IMR-90 (cell line): ENCODE measurements at regions not wholly inside any gene's neighbourhood (a gene's known extent, or its start where the extent isn't known, plus 50 kb on each side); places are given as distances from the start of the nearest gene placed in this dataset.

ENCODE experiments used
- ATAC-seq: fragments of 200-7000 bp; cut with Tn5 transposase; 2 replicates; pipeline ENCODE4 v1.9.1; 2020; ENCODE audit warnings: low read depth, mild to moderate bottlenecking, moderate library complexity
- BruUV-seq: library from RNA; stranded (reverse); fragments of 400-500 nt; replicated peaks from 2 replicates; lab custom pipeline; 2021; lab: Mats Ljungman, UMichigan
- CTCF ChIA-PET: fragments of 300-600 bp; formaldehyde crosslinking; extraction: SDS; loops from one replicate; lab custom pipeline; 2021; ENCODE audit warnings: antibody characterized with exemption; lab: Yijun Ruan, JAX
- POLR2A ChIA-PET: fragments of 300-600 bp; sonication (Branson Sonifier 250); formaldehyde crosslinking; loops from one replicate; lab custom pipeline; 2022; ENCODE audit warnings: antibody characterized with exemption; ENCODE audit not compliant: unreplicated experiment; lab: Charles Lee
- DNase-seq: peaks from one replicate; pipeline ENCODE4 v3.0.0; 2013
- H2AFZ ChIP-seq: replicated peaks from 2 replicates; pipeline ENCODE3; 2013; ENCODE audit warnings: low read length, mild to moderate bottlenecking; ENCODE audit not compliant: poor library complexity
- H2AK5ac ChIP-seq: 2 replicates; pipeline ENCODE4 v1.6.1; 2013; ENCODE audit warnings: low read depth, low read length, inconsistent platforms
- H2AK9ac ChIP-seq: replicated peaks from 2 replicates; pipeline ENCODE3; 2013; ENCODE audit warnings: mild to moderate bottlenecking, low read depth, low read length, moderate library complexity; ENCODE audit not compliant: poor library complexity
- H2BK120ac ChIP-seq: 2 replicates; pipeline ENCODE4 v1.6.1; 2013; ENCODE audit warnings: low read depth, low read length, inconsistent platforms
- H2BK15ac ChIP-seq: 3 replicates; pipeline ENCODE4 v1.6.1; 2013; ENCODE audit warnings: low read depth, low read length, inconsistent platforms
- H2BK20ac ChIP-seq: 2 replicates; pipeline ENCODE4 v1.6.1; 2013; ENCODE audit warnings: low read depth, mild to moderate bottlenecking, inconsistent platforms, low read length, moderate library complexity
- H2BK5ac ChIP-seq: 2 replicates; pipeline ENCODE4 v1.6.1; 2013; ENCODE audit warnings: mild to moderate bottlenecking, low read depth, low read length, inconsistent platforms; ENCODE audit not compliant: poor library complexity, severe bottlenecking
- H3K14ac ChIP-seq: replicated peaks from 2 replicates; pipeline ENCODE4 v1.6.1; 2013; ENCODE audit warnings: low read depth, low read length, inconsistent platforms
- H3K18ac ChIP-seq: 2 replicates; pipeline ENCODE4 v1.6.1; 2013; ENCODE audit warnings: low read depth, low read length, control low read depth
- H3K23ac ChIP-seq: 2 replicates; pipeline ENCODE4 v1.6.1; 2013; ENCODE audit warnings: low read depth, low read length, inconsistent platforms
- H3K27ac ChIP-seq: 2 replicates; pipeline ENCODE4 v1.5.1; 2013; ENCODE audit warnings: mild to moderate bottlenecking, control low read depth, low read length; ENCODE audit not compliant: insufficient read depth
- H3K27me3 ChIP-seq: 2 replicates; pipeline ENCODE4 v1.6.1; 2013; ENCODE audit warnings: low read length; ENCODE audit not compliant: control insufficient read depth, insufficient read depth
- H3K36me3 ChIP-seq: 2 replicates; pipeline ENCODE4 v1.6.1; 2013; ENCODE audit warnings: low read length, mixed read lengths; ENCODE audit not compliant: control insufficient read depth, insufficient read depth
- H3K4ac ChIP-seq: 2 replicates; pipeline ENCODE4 v1.6.1; 2013; ENCODE audit warnings: low read depth, low read length, inconsistent platforms
- H3K4me1 ChIP-seq: 2 replicates; pipeline ENCODE4 v1.6.1; 2013; ENCODE audit warnings: low read length, mixed read lengths; ENCODE audit not compliant: control insufficient read depth, insufficient read depth
- H3K4me2 ChIP-seq: 2 replicates; pipeline ENCODE4 v1.6.1; 2013; ENCODE audit warnings: low read depth, mild to moderate bottlenecking, control low read depth, low read length, moderate library complexity
- H3K4me3 ChIP-seq: 2 replicates; pipeline ENCODE4 v1.5.1; 2013; ENCODE audit warnings: low read depth, mild to moderate bottlenecking, control low read depth, low read length, moderate library complexity; ENCODE audit not compliant: insufficient read depth
- H3K56ac ChIP-seq: 2 replicates; pipeline ENCODE4 v1.6.1; 2013; ENCODE audit warnings: low read length, inconsistent platforms; ENCODE audit not compliant: insufficient read depth; ENCODE audit errors: extremely low read depth
- H3K79me1 ChIP-seq, 2 experiments: 2 replicates each; pipeline ENCODE4 v1.6.1; 2013; ENCODE audit warnings: low read length in 2 of 2, inconsistent platforms in 1 of 2, low read depth in 1 of 2
- H3K9ac ChIP-seq: 2 replicates; pipeline ENCODE4 v1.6.1; 2013; ENCODE audit warnings: low read depth, low read length, control low read depth
- H3K9me1 ChIP-seq: 2 replicates; pipeline ENCODE4 v1.6.1; 2013; ENCODE audit warnings: low read length, inconsistent platforms; ENCODE audit not compliant: insufficient read depth
- H3K9me3 ChIP-seq: 2 replicates; pipeline ENCODE4 v1.6.1; 2013; ENCODE audit warnings: low read length; ENCODE audit not compliant: control insufficient read depth, insufficient read depth
- H4K20me1 ChIP-seq: 2 replicates; pipeline ENCODE4 v1.6.1; 2013; ENCODE audit warnings: low read length, inconsistent platforms; ENCODE audit not compliant: insufficient read depth
- H4K5ac ChIP-seq: 2 replicates; pipeline ENCODE4 v1.6.1; 2013; ENCODE audit warnings: mild to moderate bottlenecking, low read depth, low read length, control low read depth
- H4K8ac ChIP-seq, 2 experiments: 2 replicates each; pipeline ENCODE4 v1.6.1; 2013; ENCODE audit warnings: low read depth in 2 of 2, low read length in 2 of 2, control low read depth in 1 of 2, inconsistent platforms in 1 of 2
- H4K91ac ChIP-seq: 2 replicates; pipeline ENCODE4 v1.6.1; 2013; ENCODE audit warnings: low read depth, low read length, inconsistent platforms; ENCODE audit not compliant: insufficient read depth
- BHLHE40 ChIP-seq: fragments of 150-350 bp; IDR thresholded peaks from 2 replicates; pipeline ENCODE4 v1.6.1; 2016; ENCODE audit warnings: mild to moderate bottlenecking, low read depth, low read length
- CHD1 ChIP-seq: IDR thresholded peaks from 2 replicates; pipeline ENCODE4 v1.6.1; 2012; ENCODE audit warnings: low read depth, low read length, improper control_type of control experiment
- MAFK ChIP-seq: IDR thresholded peaks from 2 replicates; pipeline ENCODE4 v1.6.1; 2012; ENCODE audit warnings: low read depth, low read length, improper control_type of control experiment
- MAZ ChIP-seq: IDR thresholded peaks from 2 replicates; pipeline ENCODE4 v1.6.1; 2012; ENCODE audit warnings: low read depth, mild to moderate bottlenecking, low read length, improper control_type of control experiment, moderate library complexity, borderline replicate concordance
- MXI1 ChIP-seq: IDR thresholded peaks from 2 replicates; pipeline ENCODE4 v1.6.1; 2012; ENCODE audit warnings: low read depth, mild to moderate bottlenecking, low read length, moderate library complexity, borderline replicate concordance
- NFE2L2 ChIP-seq: fragments of 150-350 bp; IDR thresholded peaks from 2 replicates; pipeline ENCODE4 v1.6.1; 2016; ENCODE audit warnings: low read depth, mild to moderate bottlenecking, low read length
- POLR2A ChIP-seq: IDR thresholded peaks from 2 replicates; pipeline ENCODE4 v1.6.1; 2012; ENCODE audit warnings: mild to moderate bottlenecking, low read depth, low read length
- RAD21 ChIP-seq: IDR thresholded peaks from 2 replicates; pipeline ENCODE4 v1.6.1; 2012; ENCODE audit warnings: low read length, improper control_type of control experiment
- RCOR1 ChIP-seq: IDR thresholded peaks from 2 replicates; pipeline ENCODE4 v1.6.1; 2012; ENCODE audit warnings: mild to moderate bottlenecking, low read length, improper control_type of control experiment; ENCODE audit not compliant: insufficient replicate concordance
- RFX5 ChIP-seq: IDR thresholded peaks from 2 replicates; pipeline ENCODE4 v1.8.0; 2012; ENCODE audit warnings: low read depth, mild to moderate bottlenecking, low read length, moderate library complexity
- SMC3 ChIP-seq: fragments of 150-350 bp; IDR thresholded peaks from 2 replicates; pipeline ENCODE4 v1.6.1; 2016; ENCODE audit warnings: low read depth, mild to moderate bottlenecking, antibody characterized with exemption, low read length, moderate library complexity
- WGBS, 2 experiments: methylation state at CpG; one replicate each; pipeline versions ENCODE4 v1.1.5 to v1.1.7; 2013; ENCODE audit warnings: missing lambda C conversion rate in 2 of 2; ENCODE audit not compliant: insufficient read length in 1 of 2; ENCODE audit errors: extremely low coverage in 2 of 2; 5-methylcytosine and 5-hydroxymethylcytosine counted together
- dilution Hi-C: fragments of 300-500 bp; cut with HindIII; formaldehyde crosslinking; loops from one replicate; pipeline ENCODE4 v1.14.3; 2018; ENCODE audit warnings: low sequenced_read_pairs; ENCODE audit not compliant: unreplicated experiment
- in situ Hi-C: fragments of 300-500 bp; cut with MboI; formaldehyde crosslinking; loops from 3 replicates; pipeline ENCODE4 v1.14.3; 2019; ENCODE audit warnings: low sequenced_read_pairs, inconsistent platforms, mixed read lengths
- intact Hi-C: fragments of 100-400 bp; cut with micrococcal nuclease; formaldehyde crosslinking; loops from 2 replicates; pipeline ENCODE4 v1.10.0; 2022
- TF ChIP-seq, protein P1 (sequence below): fragments of 150-350 bp; IDR thresholded peaks from 2 replicates; pipeline ENCODE4 v1.6.1; 2016; ENCODE audit warnings: low read depth, mild to moderate bottlenecking, low read length, moderate library complexity, borderline replicate concordance
- TF ChIP-seq, protein P2 (sequence below): fragments of 150-350 bp; IDR thresholded peaks from 2 replicates; pipeline ENCODE4 v1.6.1; 2017; ENCODE audit warnings: mild to moderate bottlenecking, antibody characterized with exemption, low read length, low read depth

DNA sequence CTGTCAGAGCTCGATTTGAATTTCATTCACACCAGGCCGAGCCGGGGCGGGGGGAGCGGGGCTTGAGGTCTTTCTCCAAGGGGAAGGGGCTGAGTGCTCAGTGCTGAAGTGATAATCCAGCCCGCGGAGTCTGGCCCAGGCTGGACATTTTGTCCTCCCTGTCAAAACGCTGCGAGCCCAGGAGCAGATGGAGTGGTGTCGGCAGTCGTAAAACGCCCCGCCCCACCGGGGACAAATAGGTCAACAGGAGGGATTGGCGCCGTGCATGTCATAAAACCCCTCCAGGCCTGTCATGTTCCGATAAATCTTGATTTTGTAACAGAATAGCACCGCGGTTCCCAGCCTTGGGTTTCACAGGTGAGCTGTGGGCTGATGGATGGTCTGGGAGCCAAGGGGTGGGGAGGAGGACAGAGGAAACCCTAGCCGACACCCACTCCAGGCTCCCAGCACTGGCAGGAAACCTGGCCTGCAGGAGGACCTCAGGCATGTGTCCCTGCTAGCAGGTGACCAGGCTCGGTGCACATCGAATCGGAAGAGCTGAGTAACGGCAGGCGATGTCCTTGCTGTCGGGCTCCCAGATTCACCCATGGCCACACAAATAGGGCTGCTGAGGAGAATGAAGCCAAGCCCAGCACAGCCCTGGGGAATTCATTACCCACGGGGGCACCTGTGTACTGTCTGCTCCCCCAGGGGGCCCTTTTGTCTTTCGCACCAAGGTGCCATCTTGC, 341.4 kb downstream of the FOXL1 start (continued):
- TF ChIP-seq MAZ (no peak), RCOR1 (no peak), BHLHE40 (no peak), MXI1 (no peak)

GRCh38 chr16:86921289-86921688, 342.9 kb downstream of the FOXL1 start:
- Histone ChIP-seq H4K5ac (no peak overlapping the region), H3K23ac (no peak overlapping the region), H2BK120ac (no peak overlapping the region), H2BK20ac (no peak overlapping the region), H2AFZ (no peak overlapping the region), H3K56ac (no peak overlapping the region), H2AK9ac (no peak overlapping the region), H4K8ac (no peak overlapping the region), H3K14ac (no peak overlapping the region), H2AK5ac (no peak overlapping the region), H4K91ac (no peak overlapping the region), H3K79me1 (peaks cover 0 to 5% of the 10 kb centered on the region in 2 experiments; a peak in 1 of 4 replicates), H3K4me2 (no peak overlapping the region), H2BK15ac (0 out of 3 replicates have a peak overlapping the region, but pooled peaks have one; percentile 10), H3K36me3 (no peaks in the 10 kb centered on the region), H3K27me3 (no peaks in the 10 kb centered on the region), H4K20me1 (no peaks in the 10 kb centered on the region; the same call in 1 of the 2 replicates), H3K9me3 (peaks cover 15% of the 10 kb centered on the region), H2BK5ac (no peak overlapping the region), H3K27ac (no peak overlapping the region), H3K9ac (no peak overlapping the region), H3K18ac (no peak overlapping the region), H3K4me1 (peaks cover 18% of the 10 kb centered on the region), H3K4me3 (no peak overlapping the region), H3K4ac (no peak overlapping the region), H3K9me1 (peaks cover 16% of the 10 kb centered on the region)
- BruUV-seq = no TSS peak
- DNase-seq (no peak), ATAC-seq (no peak)
- ChIA-PET CTCF (no interaction called here), POLR2A (no interaction called here)
- dilution Hi-C loops (no loop called here), in situ Hi-C loops (no loop called here), intact Hi-C loops (loop anchor here (10.0 kb wide), 1 partner anchor 144 kb away; no protein-coding TSS in a partner anchor)
- WGBS, 2 experiments = no CpG with 5 or more reads among the region's 4 CpGs
- no peak for TF ChIP-seq MXI1
- TF ChIP-seq, protein P1, sequence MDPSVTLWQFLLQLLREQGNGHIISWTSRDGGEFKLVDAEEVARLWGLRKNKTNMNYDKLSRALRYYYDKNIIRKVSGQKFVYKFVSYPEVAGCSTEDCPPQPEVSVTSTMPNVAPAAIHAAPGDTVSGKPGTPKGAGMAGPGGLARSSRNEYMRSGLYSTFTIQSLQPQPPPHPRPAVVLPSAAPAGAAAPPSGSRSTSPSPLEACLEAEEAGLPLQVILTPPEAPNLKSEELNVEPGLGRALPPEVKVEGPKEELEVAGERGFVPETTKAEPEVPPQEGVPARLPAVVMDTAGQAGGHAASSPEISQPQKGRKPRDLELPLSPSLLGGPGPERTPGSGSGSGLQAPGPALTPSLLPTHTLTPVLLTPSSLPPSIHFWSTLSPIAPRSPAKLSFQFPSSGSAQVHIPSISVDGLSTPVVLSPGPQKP = no peak
- no peak for TF ChIP-seq MAZ
- no peak for TF ChIP-seq RFX5
- no peak for TF ChIP-seq POLR2A
- no peak for TF ChIP-seq NFE2L2
- TF ChIP-seq, protein P2, sequence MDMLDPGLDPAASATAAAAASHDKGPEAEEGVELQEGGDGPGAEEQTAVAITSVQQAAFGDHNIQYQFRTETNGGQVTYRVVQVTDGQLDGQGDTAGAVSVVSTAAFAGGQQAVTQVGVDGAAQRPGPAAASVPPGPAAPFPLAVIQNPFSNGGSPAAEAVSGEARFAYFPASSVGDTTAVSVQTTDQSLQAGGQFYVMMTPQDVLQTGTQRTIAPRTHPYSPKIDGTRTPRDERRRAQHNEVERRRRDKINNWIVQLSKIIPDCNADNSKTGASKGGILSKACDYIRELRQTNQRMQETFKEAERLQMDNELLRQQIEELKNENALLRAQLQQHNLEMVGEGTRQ = no peak
- no peak for TF ChIP-seq CHD1
- TF ChIP-seq RAD21 = no peak
- no peak for TF ChIP-seq BHLHE40
- no peak for TF ChIP-seq SMC3
- TF ChIP-seq MAFK = no peak
- no peak for TF ChIP-seq RCOR1
